DOHH2 (cell line): ENCODE measurements at regions not wholly inside any gene's neighbourhood (a gene's known extent, or its start where the extent isn't known, plus 50 kb on each side); places are given as distances from the start of the nearest gene placed in this dataset.
"Not testable (repeated sequence)": the region's sequence is repeated elsewhere in the genome, so short reads cannot be mapped to it uniquely, and the experiment has no call there.

Source experiments
- H3F3A ChIP-seq: fragments of 200-600 bp; sonication (generic), shearing (Covaris generic); 2 replicates; pipeline ENCODE4 v1.6.0; 2016; ENCODE audit warnings: antibody characterized with exemption, mild to moderate bottlenecking; ENCODE audit not compliant: control insufficient read depth, insufficient read depth
- H3K27ac ChIP-seq: fragments of 200-600 bp; sonication (generic); 2 replicates; pipeline ENCODE4 v1.5.1; 2014; ENCODE audit warnings: low read depth, mild to moderate bottlenecking, low read length, moderate library complexity
- H3K27me3 ChIP-seq: fragments of 200-600 bp; sonication (generic); 2 replicates; pipeline ENCODE4 v1.6.1; 2014; ENCODE audit warnings: mild to moderate bottlenecking, low read length, mixed read lengths; ENCODE audit not compliant: control insufficient read depth
- H3K36me3 ChIP-seq: fragments of 200-600 bp; sonication (generic); 2 replicates; pipeline ENCODE4 v1.6.1; 2014; ENCODE audit warnings: mild to moderate bottlenecking, low read length, moderate library complexity, mixed read lengths; ENCODE audit not compliant: control insufficient read depth
- H3K4me1 ChIP-seq: fragments of 200-600 bp; sonication (generic); 2 replicates; pipeline ENCODE4 v1.6.1; 2014; ENCODE audit warnings: mild to moderate bottlenecking, low read length, mixed read lengths; ENCODE audit not compliant: control insufficient read depth
- H3K4me2 ChIP-seq: fragments of 200-600 bp; sonication (generic); 2 replicates; pipeline ENCODE4 v1.6.0; 2014; ENCODE audit warnings: mild to moderate bottlenecking, low read length, moderate library complexity
- H3K4me3 ChIP-seq: fragments of 200-600 bp; sonication (generic); 2 replicates; pipeline ENCODE4 v1.5.1; 2014; ENCODE audit warnings: mild to moderate bottlenecking, low read length, mixed read lengths
- H3K79me2 ChIP-seq: fragments of 200-600 bp; sonication (generic); 2 replicates; pipeline ENCODE4 v1.6.1; 2014; ENCODE audit warnings: mild to moderate bottlenecking, low read length, mixed read lengths; ENCODE audit not compliant: control insufficient read depth
- H3K9me2 ChIP-seq: fragments of 200-600 bp; sonication (generic); replicated peaks from 2 replicates; pipeline ENCODE4 v1.6.1; 2014; ENCODE audit warnings: mild to moderate bottlenecking, low read length, mixed read lengths; ENCODE audit not compliant: control insufficient read depth
- H3K9me3 ChIP-seq: fragments of 200-600 bp; sonication (generic); 2 replicates; pipeline ENCODE4 v1.6.1; 2014; ENCODE audit warnings: antibody characterized with exemption, low read length, mixed read lengths; ENCODE audit not compliant: control insufficient read depth, insufficient read depth
- H4K20me1 ChIP-seq: fragments of 200-600 bp; sonication (generic); 2 replicates; pipeline ENCODE4 v1.6.0; 2014; ENCODE audit warnings: low read depth, mild to moderate bottlenecking, antibody characterized with exemption, low read length, moderate library complexity; ENCODE audit not compliant: control insufficient read depth, insufficient read depth
- CTCF ChIP-seq: fragments of 200-600 bp; sonication (generic); IDR thresholded peaks from one replicate; pipeline ENCODE4 v1.5.1; 2014; ENCODE audit warnings: antibody characterized with exemption, mild to moderate bottlenecking, low read depth, low read length; ENCODE audit not compliant: poor library complexity, severe bottlenecking
- EZH2phosphoT487 ChIP-seq: fragments of 200-600 bp; sonication (generic); IDR thresholded peaks from 2 replicates; pipeline ENCODE4 v1.6.1; 2017; ENCODE audit warnings: borderline replicate concordance, mild to moderate bottlenecking, antibody characterized with exemption, low read length, moderate library complexity, mixed read lengths

- H3K27me3 ChIP-seq, H3K9me2 ChIP-seq, H3K27ac ChIP-seq, H3K9me3 ChIP-seq, H3K4me3 ChIP-seq, H3K4me2 ChIP-seq, H3F3A ChIP-seq: not testable (repeated sequence)
- Histone ChIP-seq H4K20me1 (peaks cover 23% of the 10 kb centered on the region), H3K4me1 (peaks cover 15% of the 10 kb centered on the region), H3K79me2 (peaks cover 97% of the 10 kb centered on the region), H3K36me3 (peaks cover 23% of the 10 kb centered on the region)
- TF ChIP-seq CTCF = peak; percentile 78
These were observed 105.1 kb downstream of the CRLF3 start for GRCh38 chr17:30719131-30719973.

GRCh38 chr17:30718691-30719090 lies 105.8 kb downstream of the CRLF3 start:
- Histone ChIP-seq H3K36me3 (peaks cover 23% of the 10 kb centered on the region), H4K20me1 (peaks cover 25% of the 10 kb centered on the region), H3K79me2 (peaks cover 98% of the 10 kb centered on the region), H3K4me1 (peaks cover 22% of the 10 kb centered on the region)
- H3K27me3 ChIP-seq, H3K9me2 ChIP-seq, H3K9me3 ChIP-seq, H3K27ac ChIP-seq, H3K4me2 ChIP-seq, H3K4me3 ChIP-seq, H3F3A ChIP-seq: not testable (repeated sequence)

- not testable (repeated sequence) for H3F3A ChIP-seq, H3K4me3 ChIP-seq, H3K9me2 ChIP-seq, H3K9me3 ChIP-seq, H3K4me2 ChIP-seq, H3K27ac ChIP-seq, H3K27me3 ChIP-seq
- Histone ChIP-seq H3K36me3 (peaks cover 23% of the 10 kb centered on the region), H4K20me1 (peaks cover 25% of the 10 kb centered on the region), H3K4me1 (peaks cover 28% of the 10 kb centered on the region), H3K79me2 (peaks cover 98% of the 10 kb centered on the region)
These were observed 106.4 kb downstream of the CRLF3 start for GRCh38 chr17:30718099-30718447.

GRCh38 chr17:30717291-30718098 lies 107.0 kb downstream of the CRLF3 start:
- peaks cover 98% of the 10 kb centered on the region for H3K79me2 ChIP-seq
- H3K4me1 ChIP-seq = peaks cover 34% of the 10 kb centered on the region
- H3K9me3 ChIP-seq = no peaks in the 10 kb centered on the region
- H3K9me2 ChIP-seq = no peaks in the 10 kb centered on the region
- H3K27me3 ChIP-seq = no peaks in the 10 kb centered on the region
- no peak overlapping the region for H3K4me3 ChIP-seq
- no peaks in the 10 kb centered on the region for H3F3A ChIP-seq
- no peak overlapping the region for H3K27ac ChIP-seq
- peaks cover 25% of the 10 kb centered on the region for H4K20me1 ChIP-seq
- TF ChIP-seq CTCF (peak; percentile 5), EZH2phosphoT487 (no peak)
- peaks cover 23% of the 10 kb centered on the region for H3K36me3 ChIP-seq
- H3K4me2 ChIP-seq = no peak overlapping the region
